GM06990 (cell line): ENCODE measurements at regions not wholly inside any gene's neighbourhood (a gene's known extent, or its start where the extent isn't known, plus 50 kb on each side); places are given as distances from the start of the nearest gene placed in this dataset.
"Not testable (repeated sequence)": the region's sequence is repeated elsewhere in the genome, so short reads cannot be mapped to it uniquely, and the experiment has no call there.

Source experiments
- DNase-seq: peaks from one replicate; pipeline ENCODE4 v3.0.0-alpha.2; 2011; ENCODE audit not compliant: insufficient read length; ENCODE audit errors: extremely low read depth
- H3K27me3 ChIP-seq: replicated peaks from 2 replicates; pipeline ENCODE4 v1.6.0; 2011; ENCODE audit warnings: low read length; ENCODE audit not compliant: control insufficient read depth, insufficient read depth
- H3K36me3 ChIP-seq: 2 replicates; pipeline ENCODE4 v1.5.1; 2011; ENCODE audit warnings: low read length; ENCODE audit not compliant: control insufficient read depth, insufficient read depth
- H3K4me3 ChIP-seq: replicated peaks from 2 replicates; pipeline ENCODE4 v1.5.1; 2011; ENCODE audit warnings: low read depth, mild to moderate bottlenecking, control low read depth, low read length
- TF ChIP-seq, protein P1 (sequence below): IDR thresholded peaks from 2 replicates; pipeline ENCODE4 v1.5.1; 2011; ENCODE audit warnings: low read length, control low read depth, mild to moderate bottlenecking, inconsistent platforms; ENCODE audit not compliant: insufficient read depth, poor library complexity, severe bottlenecking

DNA sequence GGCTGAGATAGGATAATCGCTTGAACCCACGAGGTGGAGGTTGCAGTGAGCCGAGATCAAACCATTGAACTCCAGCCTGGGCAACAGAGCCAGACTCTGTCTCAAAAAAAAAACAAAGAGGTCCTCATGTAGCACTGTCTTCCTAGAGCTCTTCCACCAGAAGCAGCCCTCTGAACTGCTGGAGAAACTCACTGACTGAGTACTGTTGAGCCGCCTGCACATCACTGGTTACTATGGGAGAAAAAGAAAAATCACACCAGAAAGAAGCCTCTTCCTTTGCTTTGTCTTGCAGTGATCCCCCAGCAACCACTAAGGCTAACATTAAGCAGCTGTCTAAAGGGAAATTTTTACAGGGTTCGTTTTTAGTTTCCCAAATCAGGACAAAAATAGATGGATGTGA lies 112.9 kb upstream of the LYPLAL1 start:
- no peaks in the 10 kb centered on the region for H3K27me3 ChIP-seq
- no peak overlapping the region for H3K4me3 ChIP-seq
- TF ChIP-seq, protein P1, sequence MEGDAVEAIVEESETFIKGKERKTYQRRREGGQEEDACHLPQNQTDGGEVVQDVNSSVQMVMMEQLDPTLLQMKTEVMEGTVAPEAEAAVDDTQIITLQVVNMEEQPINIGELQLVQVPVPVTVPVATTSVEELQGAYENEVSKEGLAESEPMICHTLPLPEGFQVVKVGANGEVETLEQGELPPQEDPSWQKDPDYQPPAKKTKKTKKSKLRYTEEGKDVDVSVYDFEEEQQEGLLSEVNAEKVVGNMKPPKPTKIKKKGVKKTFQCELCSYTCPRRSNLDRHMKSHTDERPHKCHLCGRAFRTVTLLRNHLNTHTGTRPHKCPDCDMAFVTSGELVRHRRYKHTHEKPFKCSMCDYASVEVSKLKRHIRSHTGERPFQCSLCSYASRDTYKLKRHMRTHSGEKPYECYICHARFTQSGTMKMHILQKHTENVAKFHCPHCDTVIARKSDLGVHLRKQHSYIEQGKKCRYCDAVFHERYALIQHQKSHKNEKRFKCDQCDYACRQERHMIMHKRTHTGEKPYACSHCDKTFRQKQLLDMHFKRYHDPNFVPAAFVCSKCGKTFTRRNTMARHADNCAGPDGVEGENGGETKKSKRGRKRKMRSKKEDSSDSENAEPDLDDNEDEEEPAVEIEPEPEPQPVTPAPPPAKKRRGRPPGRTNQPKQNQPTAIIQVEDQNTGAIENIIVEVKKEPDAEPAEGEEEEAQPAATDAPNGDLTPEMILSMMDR = no peak
- no peaks in the 10 kb centered on the region for H3K36me3 ChIP-seq
- no peak for DNase-seq

GRCh38 chr1:219062161-219062560 lies 111.5 kb upstream of the LYPLAL1 start:
- Histone ChIP-seq H3K36me3 (no peaks in the 10 kb centered on the region), H3K27me3 (no peaks in the 10 kb centered on the region), H3K4me3 (no peak overlapping the region)
- TF ChIP-seq, protein P1 = no peak
- no peak for DNase-seq

DNA sequence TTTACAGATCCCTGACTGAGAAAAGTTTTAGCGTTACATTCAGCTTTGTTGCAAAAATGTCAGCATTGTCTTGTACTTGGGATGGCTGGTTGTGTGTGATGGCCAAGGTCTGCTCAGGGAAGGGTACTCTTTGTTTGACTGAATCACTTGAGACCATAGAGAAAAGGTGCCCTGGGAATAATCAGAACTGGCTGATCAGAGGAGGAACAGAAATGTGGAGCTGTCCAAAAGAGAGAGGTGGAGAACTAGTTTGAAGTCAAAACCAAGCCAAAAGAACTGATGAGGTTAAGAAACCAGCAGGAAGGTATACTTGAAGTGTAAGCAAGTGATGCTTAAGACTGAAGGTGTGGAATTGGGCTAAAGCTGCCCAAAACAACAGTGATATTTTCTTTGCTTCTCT lies 107.6 kb upstream of the LYPLAL1 start:
- no peaks in the 10 kb centered on the region for H3K36me3 ChIP-seq
- no peak for DNase-seq

DNA sequence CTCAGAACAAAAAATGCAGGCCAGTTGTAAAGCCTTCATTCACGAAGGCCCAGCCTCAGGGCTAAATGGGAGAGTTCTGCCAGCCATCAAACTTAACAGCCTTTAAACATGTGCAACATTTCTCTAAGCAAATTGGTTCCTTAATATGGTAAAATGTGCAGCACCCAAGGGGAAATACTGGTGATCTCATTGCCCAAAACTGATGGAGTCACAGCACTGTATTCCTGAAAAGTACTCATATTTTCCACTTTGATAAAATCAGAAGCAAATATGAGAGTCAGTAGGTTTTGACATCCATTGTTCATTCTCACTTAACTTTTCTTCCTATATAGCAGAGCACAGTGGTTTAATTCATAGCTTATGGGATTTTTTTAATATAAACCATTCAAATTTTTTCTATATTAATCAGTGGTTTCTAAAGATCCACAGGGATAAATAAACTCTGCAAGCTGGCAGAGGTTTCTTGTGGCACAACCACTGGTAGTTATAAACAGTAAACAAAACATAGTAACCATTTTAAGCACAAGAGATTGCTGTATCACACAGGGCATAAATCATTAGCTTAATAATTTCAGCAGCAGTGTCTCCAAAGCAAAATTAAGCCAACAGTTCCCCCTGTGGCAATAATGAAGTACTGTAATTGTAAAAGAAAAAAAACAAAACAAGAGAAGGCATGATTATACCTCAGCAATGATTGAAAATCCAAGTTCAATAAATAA lies 106.9 kb upstream of the LYPLAL1 start:
- DNase-seq = no peak
- TF ChIP-seq, protein P1 = peak; percentile 17
- H3K36me3 ChIP-seq = no peaks in the 10 kb centered on the region
- no peaks in the 10 kb centered on the region for H3K27me3 ChIP-seq
- no peak overlapping the region for H3K4me3 ChIP-seq

More for the DNA sequence above, 107.6 kb upstream of the LYPLAL1 start:
- Histone ChIP-seq H3K4me3 (no peak overlapping the region), H3K27me3 (no peaks in the 10 kb centered on the region)
- TF ChIP-seq, protein P1 = no peak

DNA sequence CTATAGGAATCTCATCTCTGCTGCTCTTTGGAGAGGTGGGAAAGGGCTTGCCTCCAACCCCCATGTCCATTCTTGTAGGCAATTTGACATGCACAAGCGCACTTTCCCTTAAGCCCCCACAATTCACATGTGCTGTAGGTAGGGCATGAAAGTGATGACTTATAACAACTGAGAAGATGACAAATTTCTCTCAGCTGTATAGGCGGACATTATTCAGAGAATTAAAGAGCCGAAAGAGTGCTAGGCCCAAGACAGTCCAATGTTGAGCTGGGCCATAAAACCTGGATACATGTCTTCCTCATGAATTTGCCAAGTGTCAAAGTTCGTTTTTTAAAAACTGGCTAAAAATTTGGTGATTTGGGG lies 106.3 kb upstream of the LYPLAL1 start:
- Histone ChIP-seq H3K27me3 (no peaks in the 10 kb centered on the region), H3K36me3 (no peaks in the 10 kb centered on the region), H3K4me3 (no peak overlapping the region)
- TF ChIP-seq, protein P1 = no peak
- no peak for DNase-seq

DNA sequence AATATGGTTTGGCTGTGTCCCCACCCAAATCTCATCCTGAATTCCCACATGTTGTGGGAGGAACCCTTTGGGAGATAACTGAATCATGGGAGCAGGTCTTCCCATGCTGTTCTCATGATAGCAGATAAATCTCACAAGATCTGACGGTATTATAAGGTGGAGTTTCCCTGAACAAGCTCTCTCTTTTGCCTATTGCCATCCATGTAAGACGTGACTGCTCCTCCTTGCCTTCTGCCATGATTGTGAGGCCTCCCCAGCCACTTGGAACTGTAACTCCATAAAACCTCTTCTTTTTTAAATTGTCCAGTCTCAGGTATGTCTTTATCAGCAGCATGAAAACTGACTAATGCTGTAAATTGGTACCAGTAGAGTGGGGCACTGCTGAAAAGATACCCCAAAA lies 103.3 kb upstream of the LYPLAL1 start:
- DNase-seq, H3K27me3 ChIP-seq, H3K36me3 ChIP-seq, H3K4me3 ChIP-seq: not testable (repeated sequence)
